ENCODE measurements at regions not wholly inside any gene's neighbourhood (a gene's known extent, or its start where the extent isn't known, plus 50 kb on each side); places are given as distances from the start of the nearest gene placed in this dataset.

DNA sequence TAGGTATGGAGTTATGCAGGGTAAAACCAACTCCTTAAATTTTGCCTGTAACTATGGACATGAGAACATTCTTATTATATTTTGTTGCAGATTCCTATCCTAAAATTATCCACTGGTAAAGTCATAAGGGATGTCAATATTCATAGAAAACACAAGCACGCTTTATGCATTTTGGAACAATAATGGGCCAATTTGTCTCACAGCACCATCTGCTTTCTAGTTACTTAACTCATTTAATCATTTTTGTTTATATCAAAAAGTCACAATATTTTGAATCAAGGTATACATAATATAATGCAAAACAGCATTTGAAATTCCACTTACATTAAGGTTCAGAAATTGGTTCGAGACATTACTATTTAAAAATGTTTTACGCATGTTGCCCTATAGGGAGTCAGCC is 203.0 kb downstream of the GABRG1 start:
- Histone ChIP-seq H3K27ac (ENCODE audit: insufficient read depth, low read length) (no peak overlapping the region), H3K9me1 (ENCODE audit: insufficient read depth, low read length) (no peaks in the 10 kb centered on the region), H3K4me3 (ENCODE audit: insufficient read depth, low read depth, low read length) (no peak overlapping the region), H3K4me1 (ENCODE audit: control insufficient read depth, insufficient read depth, low read length) (no peaks in the 10 kb centered on the region), H4K5ac (ENCODE audit: low read depth, low read length) (no peak overlapping the region), H3K14ac (replicated peaks; ENCODE audit: low read depth, low read length) (no peak overlapping the region), H3K9me3 (ENCODE audit: control insufficient read depth, insufficient read depth, low read length) (no peaks in the 10 kb centered on the region), H3K4ac (ENCODE audit: low read depth, low read length) (no peak overlapping the region), H3K18ac (ENCODE audit: low read depth, low read length) (no peak overlapping the region), H2AFZ (replicated peaks; ENCODE audit: low read length, poor library complexity) (no peak overlapping the region), H2AK5ac (ENCODE audit: low read depth, low read length) (no peak overlapping the region), H3K27me3 (ENCODE audit: control insufficient read depth, insufficient read depth, low read length) (no peaks in the 10 kb centered on the region), H3K9ac (ENCODE audit: low read depth, low read length) (no peak overlapping the region), H3K23ac (ENCODE audit: low read depth, low read length) (no peak overlapping the region), H4K91ac (ENCODE audit: insufficient read depth, low read depth, low read length) (no peak overlapping the region), H2BK5ac (ENCODE audit: low read depth, low read length, poor library complexity, severe bottlenecking) (no peak overlapping the region), H3K36me3 (ENCODE audit: control insufficient read depth, insufficient read depth, low read length) (no peaks in the 10 kb centered on the region), H4K8ac (ENCODE audit: low read depth in 2 of 2, low read length in 2 of 2) (no peak overlapping the region), H2BK120ac (ENCODE audit: low read depth, low read length) (no peak overlapping the region), H2BK15ac (ENCODE audit: low read depth, low read length) (no peak overlapping the region), H2BK20ac (ENCODE audit: low read depth, low read length) (no peak overlapping the region), H4K20me1 (ENCODE audit: insufficient read depth, low read length) (no peaks in the 10 kb centered on the region), H2AK9ac (replicated peaks; ENCODE audit: low read depth, low read length, poor library complexity) (no peak overlapping the region), H3K79me1 (ENCODE audit: low read depth in 1 of 2, low read length in 2 of 2) (no peaks in the 10 kb centered on the region), H3K56ac (ENCODE audit: extremely low read depth, insufficient read depth, low read length) (no peak overlapping the region), H3K4me2 (ENCODE audit: low read depth, low read length) (no peak overlapping the region)
- CTCF ChIA-PET = no interaction called here
- intact Hi-C loops (cut with micrococcal nuclease) (no loop called here), dilution Hi-C loops (cut with HindIII; ENCODE audit: low sequenced_read_pairs, unreplicated experiment) (no loop called here), in situ Hi-C loops (cut with MboI; ENCODE audit: low sequenced_read_pairs) (no loop called here)
- POLR2A ChIA-PET (ENCODE audit: unreplicated experiment) = no interaction called here
- no TSS peak for BruUV-seq (replicated peaks)
- DNase-seq (no peak), ATAC-seq (ENCODE audit: low read depth) (no peak)
- no CpG with 5 or more reads among the region's 3 CpGs for WGBS, 2 experiments (ENCODE audit: extremely low coverage in 2 of 2, insufficient read length in 1 of 2)
- TF ChIP-seq, protein P1, sequence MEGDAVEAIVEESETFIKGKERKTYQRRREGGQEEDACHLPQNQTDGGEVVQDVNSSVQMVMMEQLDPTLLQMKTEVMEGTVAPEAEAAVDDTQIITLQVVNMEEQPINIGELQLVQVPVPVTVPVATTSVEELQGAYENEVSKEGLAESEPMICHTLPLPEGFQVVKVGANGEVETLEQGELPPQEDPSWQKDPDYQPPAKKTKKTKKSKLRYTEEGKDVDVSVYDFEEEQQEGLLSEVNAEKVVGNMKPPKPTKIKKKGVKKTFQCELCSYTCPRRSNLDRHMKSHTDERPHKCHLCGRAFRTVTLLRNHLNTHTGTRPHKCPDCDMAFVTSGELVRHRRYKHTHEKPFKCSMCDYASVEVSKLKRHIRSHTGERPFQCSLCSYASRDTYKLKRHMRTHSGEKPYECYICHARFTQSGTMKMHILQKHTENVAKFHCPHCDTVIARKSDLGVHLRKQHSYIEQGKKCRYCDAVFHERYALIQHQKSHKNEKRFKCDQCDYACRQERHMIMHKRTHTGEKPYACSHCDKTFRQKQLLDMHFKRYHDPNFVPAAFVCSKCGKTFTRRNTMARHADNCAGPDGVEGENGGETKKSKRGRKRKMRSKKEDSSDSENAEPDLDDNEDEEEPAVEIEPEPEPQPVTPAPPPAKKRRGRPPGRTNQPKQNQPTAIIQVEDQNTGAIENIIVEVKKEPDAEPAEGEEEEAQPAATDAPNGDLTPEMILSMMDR (conservative IDR thresholded peaks at IDR 0.05; ENCODE audit: low read depth, low read length) = no peak
- TF ChIP-seq CHD1 (IDR thresholded peaks at IDR 0.05; ENCODE audit: low read depth, low read length) (no peak), BHLHE40 (IDR thresholded peaks at IDR 0.05; ENCODE audit: low read depth, low read length) (no peak), SMC3 (IDR thresholded peaks at IDR 0.05; ENCODE audit: low read depth, low read length) (no peak), POLR2A (IDR thresholded peaks at IDR 0.05; ENCODE audit: low read depth, low read length) (no peak), MAFK (IDR thresholded peaks at IDR 0.05; ENCODE audit: low read depth, low read length) (no peak), NFE2L2 (IDR thresholded peaks at IDR 0.05; ENCODE audit: low read depth, low read length) (no peak), MXI1 (IDR thresholded peaks at IDR 0.05; ENCODE audit: borderline replicate concordance, low read depth, low read length) (no peak), MAZ (IDR thresholded peaks at IDR 0.05; ENCODE audit: borderline replicate concordance, low read depth, low read length) (no peak), FOS (IDR thresholded peaks at IDR 0.05; ENCODE audit: low read depth, low read length) (no peak), CEBPB (IDR thresholded peaks at IDR 0.05; ENCODE audit: low read depth, low read length) (no peak), RFX5 (IDR thresholded peaks at IDR 0.05; ENCODE audit: low read depth, low read length) (no peak)
- TF ChIP-seq, protein P2, sequence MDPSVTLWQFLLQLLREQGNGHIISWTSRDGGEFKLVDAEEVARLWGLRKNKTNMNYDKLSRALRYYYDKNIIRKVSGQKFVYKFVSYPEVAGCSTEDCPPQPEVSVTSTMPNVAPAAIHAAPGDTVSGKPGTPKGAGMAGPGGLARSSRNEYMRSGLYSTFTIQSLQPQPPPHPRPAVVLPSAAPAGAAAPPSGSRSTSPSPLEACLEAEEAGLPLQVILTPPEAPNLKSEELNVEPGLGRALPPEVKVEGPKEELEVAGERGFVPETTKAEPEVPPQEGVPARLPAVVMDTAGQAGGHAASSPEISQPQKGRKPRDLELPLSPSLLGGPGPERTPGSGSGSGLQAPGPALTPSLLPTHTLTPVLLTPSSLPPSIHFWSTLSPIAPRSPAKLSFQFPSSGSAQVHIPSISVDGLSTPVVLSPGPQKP (IDR thresholded peaks at IDR 0.05; ENCODE audit: borderline replicate concordance, low read depth, low read length) = no peak
- TF ChIP-seq, protein P3, sequence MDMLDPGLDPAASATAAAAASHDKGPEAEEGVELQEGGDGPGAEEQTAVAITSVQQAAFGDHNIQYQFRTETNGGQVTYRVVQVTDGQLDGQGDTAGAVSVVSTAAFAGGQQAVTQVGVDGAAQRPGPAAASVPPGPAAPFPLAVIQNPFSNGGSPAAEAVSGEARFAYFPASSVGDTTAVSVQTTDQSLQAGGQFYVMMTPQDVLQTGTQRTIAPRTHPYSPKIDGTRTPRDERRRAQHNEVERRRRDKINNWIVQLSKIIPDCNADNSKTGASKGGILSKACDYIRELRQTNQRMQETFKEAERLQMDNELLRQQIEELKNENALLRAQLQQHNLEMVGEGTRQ (IDR thresholded peaks at IDR 0.05; ENCODE audit: low read depth, low read length) = no peak

All from IMR-90 (cell line).